ENCODE measurements at regions not wholly inside any gene's neighbourhood (a gene's known extent, or its start where the extent isn't known, plus 50 kb on each side); places are given as distances from the start of the nearest gene placed in this dataset.

- no peak for FAIRE-seq
- DNase-seq (ENCODE audit: insufficient read length, low spot score) = no peak
Observed at GRCh38 chr1:115233598-115233997, 104.5 kb downstream of the NGF start.

GRCh38 chr1:115230281-115230680, 107.8 kb downstream of the NGF start:
- FAIRE-seq (no peak), DNase-seq (ENCODE audit: insufficient read length, low spot score) (no peak)

GRCh38 chr1:115229016-115229415, 109.0 kb downstream of the NGF start:
- FAIRE-seq (no peak), DNase-seq (ENCODE audit: insufficient read length, low spot score) (no peak)

GRCh38 chr1:115228191-115228590, 109.9 kb downstream of the NGF start:
- DNase-seq (ENCODE audit: insufficient read length, low spot score) (no peak), FAIRE-seq (no peak)

GRCh38 chr1:115227346-115228082, 110.5 kb downstream of the NGF start:
- DNase-seq (ENCODE audit: insufficient read length, low spot score) (no peak), FAIRE-seq (no peak)

- FAIRE-seq (no peak), DNase-seq (ENCODE audit: insufficient read length, low spot score) (no peak)
Observed at GRCh38 chr1:115225993-115226685, 111.9 kb downstream of the NGF start.

GRCh38 chr1:115224636-115225035, 113.4 kb downstream of the NGF start:
- FAIRE-seq (no peak), DNase-seq (ENCODE audit: insufficient read length, low spot score) (no peak)

- no peak for DNase-seq (ENCODE audit: insufficient read length, low spot score)
- FAIRE-seq = no peak
Observed at GRCh38 chr1:115222616-115223402, 115.2 kb downstream of the NGF start.

GRCh38 chr1:115220340-115221270, 117.4 kb downstream of the NGF start:
- DNase-seq (ENCODE audit: insufficient read length, low spot score) (no peak), FAIRE-seq (no peak)

- FAIRE-seq = no peak
- no peak for DNase-seq (ENCODE audit: insufficient read length, low spot score)
Observed at GRCh38 chr1:115219927-115220326, 118.1 kb downstream of the NGF start.

- FAIRE-seq = no peak
Observed at GRCh38 chr1:115218699-115219098, 119.3 kb downstream of the NGF start.

GRCh38 chr1:115218034-115218405, 120.0 kb downstream of the NGF start:
- DNase-seq (ENCODE audit: insufficient read length, low spot score) (no peak), FAIRE-seq (no peak)

More at GRCh38 chr1:115218699-115219098, 119.3 kb downstream of the NGF start:
- DNase-seq (ENCODE audit: insufficient read length, low spot score) = no peak

GRCh38 chr1:115217150-115218033, 120.7 kb downstream of the NGF start:
- no peak for FAIRE-seq
- DNase-seq (ENCODE audit: insufficient read length, low spot score) = no peak

GRCh38 chr1:115215703-115216521, 122.1 kb downstream of the NGF start:
- DNase-seq (ENCODE audit: insufficient read length, low spot score) = no peak
- FAIRE-seq = no peak

GRCh38 chr1:115215110-115215509, 122.9 kb downstream of the NGF start:
- DNase-seq (ENCODE audit: insufficient read length, low spot score) (no peak), FAIRE-seq (no peak)

- no peak for FAIRE-seq
- DNase-seq (ENCODE audit: insufficient read length, low spot score) = no peak
Observed at GRCh38 chr1:115214098-115214497, 124.0 kb downstream of the NGF start.

- no peak for FAIRE-seq
- DNase-seq (ENCODE audit: insufficient read length, low spot score) = no peak
Observed at GRCh38 chr1:115213130-115213529, 123.8 kb upstream of the TSPAN2 start.

GRCh38 chr1:115211071-115211745, 121.9 kb upstream of the TSPAN2 start:
- no peak for FAIRE-seq
- DNase-seq (ENCODE audit: insufficient read length, low spot score) = no peak
